HG03378 (cell line): ENCODE measurements at regions not wholly inside any gene's neighbourhood (a gene's known extent, or its start where the extent isn't known, plus 50 kb on each side); places are given as distances from the start of the nearest gene placed in this dataset.
A peak's percentile ranks its signal among the peaks of the same experiment; 100 is the strongest.

ENCODE experiments used
- ATAC-seq: cut with Tn5 transposase; IDR thresholded peaks from one replicate; pipeline ENCODE4 v1.9.1; 2021; ENCODE audit warnings: mild to moderate bottlenecking, moderate library complexity; ENCODE audit not compliant: unreplicated experiment

- ATAC-seq = no peak
Measured at GRCh38 chr4:159443975-159444374, 341.1 kb downstream of the RAPGEF2 start.

- no peak for ATAC-seq
Measured at GRCh38 chr4:159444678-159445077, 341.8 kb downstream of the RAPGEF2 start.

- no peak for ATAC-seq
Measured at GRCh38 chr4:159445692-159446091, 342.8 kb downstream of the RAPGEF2 start.

- peak; percentile 99 for ATAC-seq
Measured at GRCh38 chr4:159446266-159446976, 343.5 kb downstream of the RAPGEF2 start.

- ATAC-seq = no peak
Measured at GRCh38 chr4:159447296-159447695, 344.4 kb downstream of the RAPGEF2 start.

GRCh38 chr4:159451006-159451405 is 348.1 kb downstream of the RAPGEF2 start:
- no peak for ATAC-seq

- peak; percentile 72 for ATAC-seq
Measured at GRCh38 chr4:159455675-159456237, 352.9 kb downstream of the RAPGEF2 start.

GRCh38 chr4:159460371-159460770 is 357.5 kb downstream of the RAPGEF2 start:
- ATAC-seq = no peak

GRCh38 chr4:159463235-159463634 is 360.4 kb downstream of the RAPGEF2 start:
- no peak for ATAC-seq

- no peak for ATAC-seq
Measured at GRCh38 chr4:159464302-159464701, 361.4 kb downstream of the RAPGEF2 start.

GRCh38 chr4:159476886-159477285 is 374.0 kb downstream of the RAPGEF2 start:
- ATAC-seq = no peak

- ATAC-seq = no peak
Measured at GRCh38 chr4:159480826-159481225, 377.9 kb downstream of the RAPGEF2 start.

GRCh38 chr4:159481936-159482335 is 379.1 kb downstream of the RAPGEF2 start:
- ATAC-seq = no peak

- no peak for ATAC-seq
Measured at GRCh38 chr4:159483110-159483781, 380.4 kb downstream of the RAPGEF2 start.

- ATAC-seq = no peak
Measured at GRCh38 chr4:159483782-159484741, 381.2 kb downstream of the RAPGEF2 start.

- no peak for ATAC-seq
Measured at GRCh38 chr4:159484864-159485263, 382.0 kb downstream of the RAPGEF2 start.

GRCh38 chr4:159487284-159487747 is 384.4 kb downstream of the RAPGEF2 start:
- peak; percentile 96 for ATAC-seq

- no peak for ATAC-seq
Measured at GRCh38 chr4:159489646-159490045, 386.8 kb downstream of the RAPGEF2 start.

GRCh38 chr4:159495515-159496236 is 392.8 kb downstream of the RAPGEF2 start:
- ATAC-seq = no peak

GRCh38 chr4:159496248-159496647 is 393.4 kb downstream of the RAPGEF2 start:
- no peak for ATAC-seq
